Lower leg skin (tissue), 3 donors: ENCODE measurements at regions not wholly inside any gene's neighbourhood (a gene's known extent, or its start where the extent isn't known, plus 50 kb on each side); places are given as distances from the start of the nearest gene placed in this dataset.
"Not testable (repeated sequence)": the region's sequence is repeated elsewhere in the genome, so short reads cannot be mapped to it uniquely, and the experiment has no call there.

Source experiments
- POLR2A ChIP-seq, 2 donors: fragments of 450-650 bp; IDR thresholded peaks; one replicate each; pipeline ENCODE4 v1.6.1; 2016 to 2017; ENCODE audit warnings: antibody characterized with exemption in 2 of 2, mild to moderate bottlenecking in 1 of 2, moderate library complexity in 1 of 2
- TF ChIP-seq, protein P1 (sequence below), 3 donors: fragments of 450-650 bp; IDR thresholded peaks; one replicate each; pipeline ENCODE4 v1.5.1; 2016; ENCODE audit warnings: antibody characterized with exemption in 3 of 3, mild to moderate bottlenecking in 3 of 3, moderate library complexity in 2 of 3

DNA sequence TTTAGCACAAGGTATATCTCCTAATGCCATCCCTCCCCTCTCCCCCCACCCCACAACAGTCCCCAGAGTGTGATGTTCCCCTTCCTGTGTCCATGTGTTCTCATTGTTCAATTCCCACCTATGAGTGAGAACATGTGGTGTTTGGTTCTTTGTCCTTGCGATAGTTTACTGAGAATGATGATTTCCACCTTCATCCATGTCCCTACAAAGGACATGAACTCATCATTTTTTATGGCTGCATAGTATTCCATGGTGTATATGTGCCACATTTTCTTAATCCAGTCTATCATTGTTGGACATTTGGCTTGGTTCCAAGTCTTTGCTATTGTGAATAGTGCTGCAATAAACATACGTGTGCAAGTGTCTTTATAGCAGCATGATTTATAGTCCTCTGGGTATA, 327.0 kb upstream of the FAM78B start:
- TF ChIP-seq, protein P1, sequence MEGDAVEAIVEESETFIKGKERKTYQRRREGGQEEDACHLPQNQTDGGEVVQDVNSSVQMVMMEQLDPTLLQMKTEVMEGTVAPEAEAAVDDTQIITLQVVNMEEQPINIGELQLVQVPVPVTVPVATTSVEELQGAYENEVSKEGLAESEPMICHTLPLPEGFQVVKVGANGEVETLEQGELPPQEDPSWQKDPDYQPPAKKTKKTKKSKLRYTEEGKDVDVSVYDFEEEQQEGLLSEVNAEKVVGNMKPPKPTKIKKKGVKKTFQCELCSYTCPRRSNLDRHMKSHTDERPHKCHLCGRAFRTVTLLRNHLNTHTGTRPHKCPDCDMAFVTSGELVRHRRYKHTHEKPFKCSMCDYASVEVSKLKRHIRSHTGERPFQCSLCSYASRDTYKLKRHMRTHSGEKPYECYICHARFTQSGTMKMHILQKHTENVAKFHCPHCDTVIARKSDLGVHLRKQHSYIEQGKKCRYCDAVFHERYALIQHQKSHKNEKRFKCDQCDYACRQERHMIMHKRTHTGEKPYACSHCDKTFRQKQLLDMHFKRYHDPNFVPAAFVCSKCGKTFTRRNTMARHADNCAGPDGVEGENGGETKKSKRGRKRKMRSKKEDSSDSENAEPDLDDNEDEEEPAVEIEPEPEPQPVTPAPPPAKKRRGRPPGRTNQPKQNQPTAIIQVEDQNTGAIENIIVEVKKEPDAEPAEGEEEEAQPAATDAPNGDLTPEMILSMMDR (IDR thresholded peaks at IDR 0.05): not testable (repeated sequence)
- TF ChIP-seq POLR2A (IDR thresholded peaks at IDR 0.05): not testable (repeated sequence)
